Esophagus muscularis mucosa (tissue), 4 donors: ENCODE measurements at regions not wholly inside any gene's neighbourhood (a gene's known extent, or its start where the extent isn't known, plus 50 kb on each side); places are given as distances from the start of the nearest gene placed in this dataset.

Experiments
- DNase-seq: peaks from one replicate; pipeline ENCODE4 v3.0.0-alpha.2; 2017; ENCODE audit errors: extremely low spot score
- H3K27ac ChIP-seq, 4 donors: fragments of 200-600 bp; sonication (generic); replicated peaks in 1 of 4; 1 replicate in 3 of 4; 2 replicates in 1 of 4; pipeline ENCODE4 v1.5.1; 2016 to 2019; ENCODE audit warnings: mild to moderate bottlenecking in 1 of 4
- H3K27me3 ChIP-seq, 4 donors: fragments of 200-600 bp; sonication (generic); one replicate each; pipeline versions ENCODE4 v1.5.1 to v1.6.0; 2016 to 2019
- H3K36me3 ChIP-seq, 4 donors: fragments of 200-600 bp; sonication (generic); one replicate each; pipeline ENCODE4 v1.5.1; 2016 to 2019
- H3K4me1 ChIP-seq, 4 donors: fragments of 200-600 bp; sonication (generic); one replicate each; pipeline ENCODE4 v1.5.1; 2016 to 2019
- H3K4me3 ChIP-seq, 4 donors: fragments of 200-600 bp; sonication (generic); 1 replicate in 2 of 4; 2 replicates in 2 of 4; pipeline ENCODE4 v1.5.1; 2016 to 2019; ENCODE audit warnings: mild to moderate bottlenecking in 4 of 4, moderate library complexity in 1 of 4
- H3K9me3 ChIP-seq, 4 donors: fragments of 200-600 bp; sonication (generic); 1 replicate in 3 of 4; 2 replicates in 1 of 4; pipeline ENCODE4 v1.5.1; 2016 to 2019
- EP300 ChIP-seq: sonication (generic); formaldehyde crosslinking; IDR thresholded peaks from one replicate; pipeline ENCODE4 v1.6.1; 2017; ENCODE audit warnings: antibody characterized with exemption
- POLR2A ChIP-seq: fragments of 450-650 bp; IDR thresholded peaks from one replicate; pipeline ENCODE4 v1.6.1; 2017; ENCODE audit warnings: antibody characterized with exemption, moderate library complexity, mild to moderate bottlenecking, low read depth
- POLR2AphosphoS5 ChIP-seq, 2 donors: sonication (generic); formaldehyde crosslinking; IDR thresholded peaks; one replicate each; pipeline ENCODE4 v1.6.1; 2017; ENCODE audit warnings: antibody characterized with exemption in 2 of 2
- WGBS: methylation state at CpG from one replicate; pipeline ENCODE4 v1.1.5; 2018; 5-methylcytosine and 5-hydroxymethylcytosine counted together
- intact Hi-C: fragments of 100-400 bp; cut with DNase I; formaldehyde crosslinking; loops from one replicate; pipeline ENCODE4 v1.15.1; 2023
- TF ChIP-seq, protein P1 (sequence below), 3 experiments: fragments of 200-600 bp in 2 of 3; fragments of 450-650 bp in 1 of 3; sonication (generic) in 2 of 3; IDR thresholded peaks; one replicate each; pipeline ENCODE4 v1.5.1; 2017 to 2019; ENCODE audit warnings: antibody characterized with exemption in 3 of 3, mild to moderate bottlenecking in 2 of 3, moderate library complexity in 1 of 3

DNA sequence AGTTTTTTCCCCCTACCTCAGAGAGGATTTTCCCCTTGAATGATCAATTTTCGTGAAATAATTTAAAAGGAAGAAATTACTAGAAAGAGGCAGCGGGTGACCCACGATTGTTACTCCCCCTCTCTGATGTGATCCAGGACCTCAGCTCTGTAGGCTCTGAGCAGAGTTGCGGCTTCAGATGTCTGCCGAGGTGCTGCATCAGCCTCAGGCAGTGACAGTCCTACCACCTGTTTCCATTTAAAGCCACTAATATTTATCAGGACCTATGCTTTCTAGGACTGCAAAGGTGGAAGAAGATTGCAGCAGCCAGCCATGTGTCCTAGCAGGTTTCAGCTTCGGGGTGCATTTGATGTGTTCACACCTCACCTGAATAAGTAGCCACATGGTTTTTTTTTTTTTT, 294.8 kb upstream of the C2CD4B start:
- intact Hi-C loops: no loop called here
- TF ChIP-seq EP300: no peak
- TF ChIP-seq POLR2A: no peak
- no peak for TF ChIP-seq POLR2AphosphoS5 (IDR thresholded peaks at IDR 0.05)
- TF ChIP-seq, protein P1, sequence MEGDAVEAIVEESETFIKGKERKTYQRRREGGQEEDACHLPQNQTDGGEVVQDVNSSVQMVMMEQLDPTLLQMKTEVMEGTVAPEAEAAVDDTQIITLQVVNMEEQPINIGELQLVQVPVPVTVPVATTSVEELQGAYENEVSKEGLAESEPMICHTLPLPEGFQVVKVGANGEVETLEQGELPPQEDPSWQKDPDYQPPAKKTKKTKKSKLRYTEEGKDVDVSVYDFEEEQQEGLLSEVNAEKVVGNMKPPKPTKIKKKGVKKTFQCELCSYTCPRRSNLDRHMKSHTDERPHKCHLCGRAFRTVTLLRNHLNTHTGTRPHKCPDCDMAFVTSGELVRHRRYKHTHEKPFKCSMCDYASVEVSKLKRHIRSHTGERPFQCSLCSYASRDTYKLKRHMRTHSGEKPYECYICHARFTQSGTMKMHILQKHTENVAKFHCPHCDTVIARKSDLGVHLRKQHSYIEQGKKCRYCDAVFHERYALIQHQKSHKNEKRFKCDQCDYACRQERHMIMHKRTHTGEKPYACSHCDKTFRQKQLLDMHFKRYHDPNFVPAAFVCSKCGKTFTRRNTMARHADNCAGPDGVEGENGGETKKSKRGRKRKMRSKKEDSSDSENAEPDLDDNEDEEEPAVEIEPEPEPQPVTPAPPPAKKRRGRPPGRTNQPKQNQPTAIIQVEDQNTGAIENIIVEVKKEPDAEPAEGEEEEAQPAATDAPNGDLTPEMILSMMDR (IDR thresholded peaks at IDR 0.05): no peak
- WGBS: 85% methylated on average over 6 of the region's 6 CpGs
- no peaks in the 10 kb centered on the region for H3K27me3 ChIP-seq
- no peaks in the 10 kb centered on the region for H3K9me3 ChIP-seq
- no peak for DNase-seq
- peaks cover 16 to 26% (median 25%) of the 10 kb centered on the region in 4 donors for H3K4me1 ChIP-seq
- H3K4me3 ChIP-seq: no peak overlapping the region
- H3K27ac ChIP-seq: no peak overlapping the region
- H3K36me3 ChIP-seq: no peaks in the 10 kb centered on the region

GRCh38 chr15:62462268-62462667, 297.2 kb upstream of the C2CD4B start:
- TF ChIP-seq EP300: no peak
- no peak for TF ChIP-seq POLR2AphosphoS5 (IDR thresholded peaks at IDR 0.05)
- no peak for TF ChIP-seq POLR2A
- TF ChIP-seq, protein P1 (IDR thresholded peaks at IDR 0.05): no peak
- no peaks in the 10 kb centered on the region for H3K36me3 ChIP-seq
- H3K27me3 ChIP-seq: no peaks in the 10 kb centered on the region
- intact Hi-C loops: no loop called here
- DNase-seq: no peak
- H3K27ac ChIP-seq: no peak overlapping the region
- WGBS: 40% methylated on average over 1 of the region's 1 CpG
- no peak overlapping the region for H3K4me3 ChIP-seq
- H3K9me3 ChIP-seq: no peaks in the 10 kb centered on the region
- H3K4me1 ChIP-seq: peaks cover 0 to 6% (median 4%) of the 10 kb centered on the region in 4 donors

DNA sequence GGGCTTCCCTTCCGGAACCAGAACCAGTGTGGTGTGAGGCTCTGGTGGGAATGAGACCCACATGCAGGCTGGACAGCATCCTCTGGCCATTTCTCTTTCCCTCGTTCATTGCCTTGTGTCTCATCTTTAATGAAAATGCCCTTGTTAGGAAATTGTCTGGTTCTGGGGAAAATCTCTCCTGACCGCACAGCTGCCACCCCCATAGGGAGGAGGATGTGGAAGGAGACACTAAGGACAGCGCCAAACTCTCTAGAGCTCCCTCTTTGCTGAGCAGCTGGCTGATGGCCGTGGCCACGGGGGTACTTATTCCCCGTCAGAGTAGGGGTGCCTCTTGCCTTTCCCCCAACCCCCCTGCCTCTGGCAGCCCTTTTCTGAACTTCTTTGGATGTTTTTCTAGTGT, 297.6 kb upstream of the C2CD4B start:
- H3K27ac ChIP-seq: no peak overlapping the region
- no peak overlapping the region for H3K4me3 ChIP-seq
- peaks cover 0 to 4% (median 0%) of the 10 kb centered on the region in 4 donors for H3K4me1 ChIP-seq
- no peak for DNase-seq
- 76% methylated on average over 7 of the region's 7 CpGs for WGBS
- intact Hi-C loops: no loop called here
- no peaks in the 10 kb centered on the region for H3K27me3 ChIP-seq
- TF ChIP-seq POLR2AphosphoS5 (IDR thresholded peaks at IDR 0.05) (no peak), EP300 (no peak), POLR2A (no peak)
- TF ChIP-seq, protein P1 (IDR thresholded peaks at IDR 0.05): no peak
- no peaks in the 10 kb centered on the region for H3K36me3 ChIP-seq
- H3K9me3 ChIP-seq: no peaks in the 10 kb centered on the region

DNA sequence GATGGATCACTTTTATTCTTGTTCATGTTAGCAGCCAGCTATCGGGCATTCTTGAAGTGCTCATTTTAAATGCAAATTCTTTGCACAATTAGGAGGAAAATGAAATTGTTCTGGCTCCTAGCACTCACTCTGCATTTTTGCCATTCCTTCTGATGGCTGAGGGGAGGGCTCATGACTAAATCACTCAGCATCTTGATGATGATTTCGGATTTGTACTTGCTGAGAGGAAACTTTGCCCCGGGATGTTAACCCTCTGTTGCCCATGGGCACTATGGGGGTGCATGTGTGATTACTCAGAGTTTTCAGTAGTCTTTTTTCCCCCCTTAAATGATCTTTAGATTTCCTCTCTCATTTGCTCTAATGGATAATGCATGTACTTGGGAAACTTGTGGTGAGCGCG, 299.6 kb upstream of the C2CD4B start:
- Histone ChIP-seq H3K4me3 (no peak overlapping the region), H3K9me3 (no peaks in the 10 kb centered on the region), H3K36me3 (no peaks in the 10 kb centered on the region), H3K27ac (no peak overlapping the region), H3K4me1 (peaks cover 0 to 14% (median 5%) of the 10 kb centered on the region in 4 donors), H3K27me3 (no peaks in the 10 kb centered on the region)
- DNase-seq: no peak
- intact Hi-C loops: no loop called here
- TF ChIP-seq POLR2A: no peak
- TF ChIP-seq EP300: no peak
- TF ChIP-seq POLR2AphosphoS5 (IDR thresholded peaks at IDR 0.05): no peak
- TF ChIP-seq, protein P1 (IDR thresholded peaks at IDR 0.05): no peak
- 58% methylated on average over 5 of the region's 5 CpGs for WGBS

GRCh38 chr15:62465173-62465572, 300.1 kb upstream of the C2CD4B start:
- DNase-seq: no peak
- no peaks in the 10 kb centered on the region for H3K36me3 ChIP-seq
- TF ChIP-seq POLR2A (no peak), EP300 (no peak), POLR2AphosphoS5 (IDR thresholded peaks at IDR 0.05) (no peak)
- TF ChIP-seq, protein P1 (IDR thresholded peaks at IDR 0.05): no peak
- WGBS: 79% methylated on average over 12 of the region's 12 CpGs
- intact Hi-C loops: no loop called here
- H3K9me3 ChIP-seq: no peaks in the 10 kb centered on the region
- no peak overlapping the region for H3K27ac ChIP-seq
- H3K4me1 ChIP-seq: peaks cover 3 to 17% (median 9%) of the 10 kb centered on the region in 4 donors
- H3K4me3 ChIP-seq: no peak overlapping the region
- H3K27me3 ChIP-seq: no peaks in the 10 kb centered on the region
